ENCODE measurements at regions not wholly inside any gene's neighbourhood (a gene's known extent, or its start where the extent isn't known, plus 50 kb on each side); places are given as distances from the start of the nearest gene placed in this dataset.
"Not testable (repeated sequence)": the region's sequence is repeated elsewhere in the genome, so short reads cannot be mapped to it uniquely, and the experiment has no call there.

DNA sequence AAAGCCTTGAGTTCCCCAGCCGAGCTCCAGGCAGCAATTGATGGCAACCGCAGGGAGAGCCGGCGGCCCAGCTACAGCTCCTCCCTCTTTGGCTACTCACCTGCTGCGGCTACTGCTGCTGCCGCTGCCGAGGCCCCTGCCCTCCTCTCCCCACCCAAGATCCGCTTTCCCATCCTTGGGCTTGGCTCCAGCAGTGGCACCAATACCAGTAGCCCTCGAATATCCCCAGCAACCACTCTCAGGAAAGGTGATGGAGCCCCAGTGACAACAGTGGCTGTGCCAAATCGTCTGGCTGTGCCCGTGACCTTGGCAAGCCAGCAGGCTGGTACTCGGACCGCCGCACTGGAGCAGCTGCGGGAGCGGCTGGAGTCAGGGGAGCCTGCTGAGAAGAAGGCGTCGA is 298.0 kb upstream of the ADGRL2 start:
- not testable (repeated sequence) for TF ChIP-seq CTCF (IDR thresholded peaks at IDR 0.05; ENCODE audit: insufficient read depth, low read length); GABPA (IDR thresholded peaks at IDR 0.05; ENCODE audit: low read depth); POLR2AphosphoS5 (IDR thresholded peaks at IDR 0.05; ENCODE audit: low read depth)
